Progenitor cell of endocrine pancreas (in vitro differentiated cells): ENCODE measurements at regions not wholly inside any gene's neighbourhood (a gene's known extent, or its start where the extent isn't known, plus 50 kb on each side); places are given as distances from the start of the nearest gene placed in this dataset.

Source experiments
- DNase-seq: peaks from one replicate; pipeline ENCODE4 v3.0.0; 2021; ENCODE audit warnings: low spot score; ENCODE audit not compliant: unreplicated experiment
- H3K27ac Mint-ChIP-seq: 2 replicates; pipeline ENCODE4 v1.8.0; 2021; ENCODE audit warnings: mild to moderate bottlenecking, moderate library complexity, mixed read lengths
- H3K27me3 Mint-ChIP-seq: 2 replicates; pipeline ENCODE4 v1.8.0; 2021; ENCODE audit warnings: mixed read lengths
- H3K36me3 Mint-ChIP-seq: 2 replicates; pipeline ENCODE4 v1.8.0; 2022; ENCODE audit warnings: mixed read lengths; ENCODE audit not compliant: insufficient read depth
- H3K4me1 Mint-ChIP-seq: 2 replicates; pipeline ENCODE4 v1.8.0; 2021; ENCODE audit warnings: low read depth, mixed read lengths
- H3K4me3 Mint-ChIP-seq: 2 replicates; pipeline ENCODE4 v1.8.0; 2021; ENCODE audit warnings: low read depth, mild to moderate bottlenecking, moderate library complexity, mixed read lengths
- H3K9me3 Mint-ChIP-seq: 2 replicates; pipeline ENCODE4 v1.8.0; 2021; ENCODE audit warnings: low read depth, mixed read lengths
- CTCF ChIP-seq: fragments of 200-600 bp; sonication (generic); IDR thresholded peaks from one replicate; pipeline ENCODE4 v1.5.0; 2021; ENCODE audit warnings: antibody characterized with exemption, mild to moderate bottlenecking; ENCODE audit not compliant: unreplicated experiment

GRCh38 chr22:22082229-22082835 is 99.7 kb upstream of the TOP3B start:
- Mint-ChIP-seq H3K27ac (no peak overlapping the region), H3K4me3 (no peak overlapping the region), H3K36me3 (no peaks in the 10 kb centered on the region), H3K27me3 (peaks cover 89% of the 10 kb centered on the region), H3K9me3 (no peaks in the 10 kb centered on the region), H3K4me1 (peaks cover 3% of the 10 kb centered on the region)
- TF ChIP-seq CTCF: no peak
- no peak for DNase-seq

- H3K27me3 Mint-ChIP-seq: peaks cover 87% of the 10 kb centered on the region
- no peaks in the 10 kb centered on the region for H3K9me3 Mint-ChIP-seq
- H3K27ac Mint-ChIP-seq: no peak overlapping the region
- DNase-seq: no peak
- no peak overlapping the region for H3K4me3 Mint-ChIP-seq
- no peak for TF ChIP-seq CTCF
- H3K4me1 Mint-ChIP-seq: peaks cover 4% of the 10 kb centered on the region
- H3K36me3 Mint-ChIP-seq: no peaks in the 10 kb centered on the region
Measured at GRCh38 chr22:22080270-22080669, 97.7 kb upstream of the TOP3B start.

GRCh38 chr22:22079404-22080148 is 97.0 kb upstream of the TOP3B start:
- Mint-ChIP-seq H3K27me3 (peaks cover 87% of the 10 kb centered on the region), H3K27ac (no peak overlapping the region), H3K4me3 (no peak overlapping the region), H3K9me3 (no peaks in the 10 kb centered on the region), H3K4me1 (peaks cover 7% of the 10 kb centered on the region), H3K36me3 (no peaks in the 10 kb centered on the region)
- no peak for DNase-seq
- TF ChIP-seq CTCF: no peak

GRCh38 chr22:22078329-22078728 is 95.7 kb upstream of the TOP3B start:
- DNase-seq: no peak
- Mint-ChIP-seq H3K36me3 (no peaks in the 10 kb centered on the region), H3K4me3 (no peak overlapping the region), H3K9me3 (no peaks in the 10 kb centered on the region), H3K27ac (no peak overlapping the region), H3K4me1 (peaks cover 13% of the 10 kb centered on the region), H3K27me3 (peaks cover 84% of the 10 kb centered on the region)
- TF ChIP-seq CTCF: no peak

- no peak overlapping the region for H3K4me3 Mint-ChIP-seq
- H3K27me3 Mint-ChIP-seq: peaks cover 77% of the 10 kb centered on the region
- TF ChIP-seq CTCF: no peak
- H3K9me3 Mint-ChIP-seq: no peaks in the 10 kb centered on the region
- H3K36me3 Mint-ChIP-seq: no peaks in the 10 kb centered on the region
- H3K4me1 Mint-ChIP-seq: peaks cover 13% of the 10 kb centered on the region
- no peak overlapping the region for H3K27ac Mint-ChIP-seq
- no peak for DNase-seq
Measured at GRCh38 chr22:22076932-22077703, 94.5 kb upstream of the TOP3B start.
